GM23338 (cell line): ENCODE measurements at regions not wholly inside any gene's neighbourhood (a gene's known extent, or its start where the extent isn't known, plus 50 kb on each side); places are given as distances from the start of the nearest gene placed in this dataset.

Experiments used
- ATAC-seq: fragments of 200-7000 bp; cut with Tn5 transposase; 3 replicates; pipeline ENCODE4 v1.9.1; 2020
- DNase-seq: peaks from one replicate; pipeline ENCODE4 v3.0.0-alpha.2; 2015; ENCODE audit warnings: low spot score
- H2AFZ ChIP-seq: fragments of 200-600 bp; sonication (generic); 2 replicates; pipeline ENCODE4 v1.8.0; 2016; ENCODE audit warnings: antibody characterized with exemption, mild to moderate bottlenecking, moderate library complexity
- H3F3A ChIP-seq: fragments of 200-600 bp; sonication (generic); replicated peaks from 2 replicates; pipeline ENCODE4 v1.8.0; 2017; ENCODE audit warnings: antibody characterized with exemption, mixed run types, low read depth
- H3K27ac ChIP-seq: fragments of 200-600 bp; sonication (generic); 2 replicates; pipeline ENCODE4 v1.6.1; 2016; ENCODE audit warnings: low read depth
- H3K27me3 ChIP-seq: fragments of 200-600 bp; sonication (generic); 2 replicates; pipeline ENCODE4 v1.8.0; 2016; ENCODE audit warnings: mild to moderate bottlenecking, mixed run types, moderate library complexity; ENCODE audit not compliant: insufficient read depth
- H3K36me3 ChIP-seq: fragments of 200-600 bp; sonication (generic); 2 replicates; pipeline ENCODE4 v1.8.0; 2016; ENCODE audit warnings: mild to moderate bottlenecking; ENCODE audit not compliant: insufficient read depth
- H3K4me1 ChIP-seq: fragments of 200-600 bp; sonication (generic); 2 replicates; pipeline ENCODE4 v1.8.0; 2016; ENCODE audit warnings: mild to moderate bottlenecking, moderate library complexity; ENCODE audit not compliant: insufficient read depth
- H3K4me2 ChIP-seq: fragments of 200-600 bp; sonication (generic); 2 replicates; pipeline ENCODE4 v1.7.1; 2017; ENCODE audit warnings: mixed run types
- H3K4me3 ChIP-seq: fragments of 200-600 bp; sonication (generic); 2 replicates; pipeline ENCODE4 v1.6.1; 2016; ENCODE audit warnings: mixed run types
- H3K79me2 ChIP-seq: fragments of 200-600 bp; sonication (generic); replicated peaks from 2 replicates; pipeline ENCODE4 v1.8.0; 2017; ENCODE audit warnings: mild to moderate bottlenecking; ENCODE audit not compliant: insufficient read depth
- H3K9me2 ChIP-seq: fragments of 200-600 bp; sonication (generic); 2 replicates; pipeline ENCODE4 v1.8.0; 2017; ENCODE audit not compliant: insufficient read depth
- H4K20me1 ChIP-seq: fragments of 200-600 bp; sonication (generic); replicated peaks from 2 replicates; pipeline ENCODE4 v1.8.0; 2017; ENCODE audit warnings: mild to moderate bottlenecking; ENCODE audit not compliant: insufficient read depth
- H3K27ac Mint-ChIP-seq: 2 replicates; pipeline ENCODE4 v1.8.0; 2020; ENCODE audit warnings: inconsistent platforms, mild to moderate bottlenecking, moderate library complexity, mixed read lengths
- H3K27me3 Mint-ChIP-seq: 3 replicates; pipeline ENCODE4 v1.8.0; 2022; ENCODE audit warnings: low read depth, mild to moderate bottlenecking, moderate library complexity, mixed read lengths, inconsistent platforms; ENCODE audit not compliant: insufficient read depth, poor library complexity
- H3K36me3 Mint-ChIP-seq: 3 replicates; pipeline ENCODE4 v1.8.0; 2021; ENCODE audit warnings: low read depth, mild to moderate bottlenecking, inconsistent platforms, moderate library complexity, mixed read lengths
- H3K4me1 Mint-ChIP-seq: 3 replicates; pipeline ENCODE4 v1.8.0; 2020; ENCODE audit warnings: mild to moderate bottlenecking, inconsistent platforms, mixed read lengths
- H3K4me3 Mint-ChIP-seq: 3 replicates; pipeline ENCODE4 v1.8.0; 2021; ENCODE audit warnings: moderate library complexity, mild to moderate bottlenecking, inconsistent platforms, mixed read lengths
- H3K9me3 Mint-ChIP-seq: 3 replicates; pipeline ENCODE4 v1.8.0; 2020; ENCODE audit warnings: moderate library complexity, mild to moderate bottlenecking, inconsistent platforms, mixed read lengths
- CREB1 ChIP-seq: fragments of 250-450 bp; sonication (Bioruptor Pico); IDR thresholded peaks from 2 replicates; pipeline ENCODE4 v1.5.0; 2020; ENCODE audit warnings: low read depth, mild to moderate bottlenecking, moderate library complexity
- ETS1 ChIP-seq: IDR thresholded peaks from 2 replicates; pipeline ENCODE4 v1.6.1; 2016; ENCODE audit warnings: antibody characterized with exemption
- JUNB ChIP-seq: IDR thresholded peaks from one replicate; pipeline ENCODE4 v1.6.1; 2016; ENCODE audit warnings: antibody characterized with exemption; ENCODE audit not compliant: unreplicated experiment
- POLR2AphosphoS5 ChIP-seq: IDR thresholded peaks from 2 replicates; pipeline ENCODE4 v1.6.1; 2016; ENCODE audit warnings: antibody characterized with exemption, low read depth
- REST ChIP-seq: IDR thresholded peaks from one replicate; pipeline ENCODE4 v1.6.1; 2018; ENCODE audit warnings: antibody characterized with exemption; ENCODE audit not compliant: unreplicated experiment
- STAT1 ChIP-seq: IDR thresholded peaks from one replicate; pipeline ENCODE4 v1.6.1; 2016; ENCODE audit warnings: antibody characterized with exemption; ENCODE audit not compliant: unreplicated experiment
- ZNF331 ChIP-seq: fragments of 250-450 bp; sonication (Bioruptor Pico); IDR thresholded peaks from 2 replicates; pipeline ENCODE4 v1.5.0; 2020; ENCODE audit warnings: low read depth, mild to moderate bottlenecking, moderate library complexity

GRCh38 chr9:85115473-85115872 lies 445.9 kb downstream of the NTRK2 start:
- TF ChIP-seq REST: no peak
- no peak for TF ChIP-seq CREB1 (CRISPR knock-in tag)
- no peak for TF ChIP-seq STAT1
- no peak for TF ChIP-seq ZNF331 (CRISPR knock-in tag)
- no peak overlapping the region for H3K27ac Mint-ChIP-seq
- no peak overlapping the region for H3K4me3 Mint-ChIP-seq
- Histone ChIP-seq H3K9me2 (no peaks in the 10 kb centered on the region), H3K27ac (no peak overlapping the region), H4K20me1 (no peaks in the 10 kb centered on the region), H3K4me3 (no peak overlapping the region), H3K27me3 (no peaks in the 10 kb centered on the region), H3F3A (no peaks in the 10 kb centered on the region), H2AFZ (no peak overlapping the region), H3K79me2 (no peaks in the 10 kb centered on the region), H3K36me3 (no peaks in the 10 kb centered on the region), H3K4me2 (no peak overlapping the region), H3K4me1 (no peaks in the 10 kb centered on the region)
- no peaks in the 10 kb centered on the region for H3K9me3 Mint-ChIP-seq
- H3K36me3 Mint-ChIP-seq: no peaks in the 10 kb centered on the region
- DNase-seq (no peak), ATAC-seq (no peak)
- no peaks in the 10 kb centered on the region for H3K4me1 Mint-ChIP-seq
- no peaks in the 10 kb centered on the region for H3K27me3 Mint-ChIP-seq

GRCh38 chr9:85114799-85115198 lies 445.3 kb downstream of the NTRK2 start:
- Histone ChIP-seq H3K79me2 (no peaks in the 10 kb centered on the region), H4K20me1 (no peaks in the 10 kb centered on the region), H3K36me3 (no peaks in the 10 kb centered on the region), H3K27ac (no peak overlapping the region), H3F3A (no peaks in the 10 kb centered on the region), H2AFZ (no peak overlapping the region), H3K4me1 (no peaks in the 10 kb centered on the region), H3K4me2 (no peak overlapping the region), H3K27me3 (no peaks in the 10 kb centered on the region), H3K4me3 (no peak overlapping the region), H3K9me2 (no peaks in the 10 kb centered on the region)
- TF ChIP-seq POLR2AphosphoS5 (no peak), ZNF331 (CRISPR knock-in tag) (no peak), ETS1 (no peak), JUNB (no peak), STAT1 (no peak)
- no peak for ATAC-seq
- no peak overlapping the region for H3K4me3 Mint-ChIP-seq
- no peaks in the 10 kb centered on the region for H3K9me3 Mint-ChIP-seq
- no peak for DNase-seq
- no peaks in the 10 kb centered on the region for H3K36me3 Mint-ChIP-seq
- no peaks in the 10 kb centered on the region for H3K27me3 Mint-ChIP-seq
- no peak overlapping the region for H3K27ac Mint-ChIP-seq
- no peaks in the 10 kb centered on the region for H3K4me1 Mint-ChIP-seq
